Limb (tissue), 2 donors: ENCODE measurements at regions not wholly inside any gene's neighbourhood (a gene's known extent, or its start where the extent isn't known, plus 50 kb on each side); places are given as distances from the start of the nearest gene placed in this dataset.
A peak's percentile ranks its signal among the peaks of the same experiment; 100 is the strongest.
"Not testable (repeated sequence)": the region's sequence is repeated elsewhere in the genome, so short reads cannot be mapped to it uniquely, and the experiment has no call there.

Experiments used
- DNase-seq, 2 donors: peaks; one replicate each; pipeline ENCODE4 v3.0.0-alpha.2; 2016; ENCODE audit errors: extremely low spot score in 2 of 2

GRCh38 chr1:223022641-223023473, 120.2 kb downstream of the TLR5 start:
- peak; percentile 70 to 78 for DNase-seq

GRCh38 chr1:223023863-223024262, 119.2 kb downstream of the TLR5 start:
- no peak for DNase-seq

- DNase-seq, result not testable (repeated sequence)
Observed at GRCh38 chr1:223024486-223024885, 118.6 kb downstream of the TLR5 start.

- not testable (repeated sequence) for DNase-seq
Observed at GRCh38 chr1:223025190-223025734, 117.8 kb downstream of the TLR5 start.

DNA sequence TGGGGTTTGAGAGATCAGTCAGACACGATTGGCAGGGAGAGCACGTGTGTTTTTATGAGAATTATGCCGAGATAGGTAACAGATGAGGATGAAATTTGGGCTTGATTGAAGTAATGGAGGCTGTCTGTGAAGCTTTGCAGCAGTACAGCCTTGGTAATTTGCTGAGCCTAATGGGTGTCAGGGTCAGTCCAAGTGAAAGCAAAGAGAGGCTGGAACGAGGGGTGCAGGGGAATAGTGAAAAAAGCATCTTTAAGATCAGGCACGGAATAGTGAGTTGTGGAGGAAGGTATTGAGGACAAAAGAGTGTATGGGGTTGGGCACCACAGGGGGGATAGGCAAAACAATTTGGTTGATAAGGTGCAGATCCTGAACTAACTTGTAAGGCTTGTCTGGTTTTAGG, 116.4 kb downstream of the TLR5 start:
- not testable (repeated sequence) for DNase-seq

GRCh38 chr1:223029985-223030769, 112.9 kb downstream of the TLR5 start:
- DNase-seq, result no peak

- DNase-seq, result no peak
Observed at GRCh38 chr1:223030871-223031400, 112.1 kb downstream of the TLR5 start.

GRCh38 chr1:223031733-223032601, 111.1 kb downstream of the TLR5 start:
- peak in 1 of 2 donors; percentile 28 for DNase-seq

DNA sequence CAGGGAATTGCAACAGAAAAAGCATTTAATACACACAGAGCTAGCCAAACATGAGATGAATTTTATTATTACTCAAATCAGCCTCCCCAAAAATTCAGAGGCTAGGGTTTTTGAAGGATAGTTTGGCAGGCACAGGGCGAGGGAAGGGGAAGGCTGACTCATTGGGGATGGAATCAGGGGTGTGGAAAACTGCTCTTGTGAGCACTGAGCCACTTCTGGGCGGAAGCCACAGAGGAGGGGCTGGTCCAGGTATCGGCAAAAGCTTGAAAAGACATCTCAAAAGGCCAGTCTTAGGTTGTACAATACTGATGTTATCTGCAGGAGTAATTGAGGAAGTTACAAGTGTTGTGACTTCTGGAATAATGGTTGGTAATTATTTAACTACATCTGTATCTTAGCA, 109.4 kb downstream of the TLR5 start:
- no peak for DNase-seq

- DNase-seq, result no peak
Observed at GRCh38 chr1:223034270-223034798, 108.7 kb downstream of the TLR5 start.

GRCh38 chr1:223035724-223036478, 107.1 kb downstream of the TLR5 start:
- DNase-seq, result no peak

DNA sequence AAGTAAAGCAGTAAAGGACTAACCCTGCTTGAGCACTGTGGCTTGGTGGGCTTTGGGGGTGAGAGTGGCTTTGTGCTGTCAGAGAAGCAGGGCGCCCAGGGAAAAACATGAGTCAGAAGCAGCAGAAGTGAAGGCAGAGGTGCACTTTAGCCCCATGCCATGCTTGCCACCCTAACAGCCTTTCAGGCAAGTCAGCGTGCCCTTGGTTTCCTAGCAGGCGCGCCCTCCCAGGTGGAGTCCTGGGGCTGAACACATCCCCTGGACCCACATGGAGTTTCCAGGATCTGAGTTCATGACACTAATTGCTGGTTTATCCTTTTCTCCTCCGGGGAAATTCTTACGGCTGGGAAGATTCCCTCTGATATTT, 106.6 kb downstream of the TLR5 start:
- DNase-seq, result no peak

GRCh38 chr1:223037845-223038244, 105.2 kb downstream of the TLR5 start:
- no peak for DNase-seq

DNA sequence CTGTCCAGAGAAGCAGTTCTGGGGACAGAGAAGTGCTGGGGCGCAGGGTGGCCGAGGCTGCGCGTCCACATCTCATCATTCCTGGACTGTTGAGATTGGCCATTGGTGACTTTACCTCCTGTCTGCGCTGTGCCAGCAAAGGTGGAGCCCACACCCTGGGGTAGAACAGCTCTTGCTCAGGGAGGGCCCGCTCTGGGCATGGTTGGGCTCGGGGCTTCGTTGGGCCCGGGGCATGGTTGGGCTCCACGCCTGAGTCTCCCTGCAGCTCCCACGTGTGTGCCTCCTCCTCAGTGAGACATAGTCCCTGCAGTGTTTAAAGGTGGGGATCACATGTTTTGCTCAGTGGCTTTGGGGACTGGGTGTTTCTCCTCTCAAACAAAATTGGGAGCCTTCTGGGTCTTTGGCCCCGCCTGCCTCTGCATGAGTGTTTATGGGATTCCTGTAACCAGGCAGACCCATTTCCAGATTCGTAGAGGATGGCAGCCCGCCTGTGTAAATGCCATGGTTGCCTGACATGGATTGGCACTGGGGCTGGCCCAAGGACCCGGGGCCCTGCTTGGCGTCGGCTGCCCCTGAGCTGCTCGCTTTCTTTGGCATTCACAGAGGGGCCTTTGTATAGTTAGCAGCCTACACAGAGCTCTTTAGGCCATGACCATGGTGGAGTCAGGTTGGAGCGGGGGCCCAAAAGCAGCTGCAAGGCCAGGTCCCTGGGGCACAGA, 104.6 kb downstream of the TLR5 start:
- DNase-seq, result peak in 1 of 2 donors; percentile 47

DNA sequence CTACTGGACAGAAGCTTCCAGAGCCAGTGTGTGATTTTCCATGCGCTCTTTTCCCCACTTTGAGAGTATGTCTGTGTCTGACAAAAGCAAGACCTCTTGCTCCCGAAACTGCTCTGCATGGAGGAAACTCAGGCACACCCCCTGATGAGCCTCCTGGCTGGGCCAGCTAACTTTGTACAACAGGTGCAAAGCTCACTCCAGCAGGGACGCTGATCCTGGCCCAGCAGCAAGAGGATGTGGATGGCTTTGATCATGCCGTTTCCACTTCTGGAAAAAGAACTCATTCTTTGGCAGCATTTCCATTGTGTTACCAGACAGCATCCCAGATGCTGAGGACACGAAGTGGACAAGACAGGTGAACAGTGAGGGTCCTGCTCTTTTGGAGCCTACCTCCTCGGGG, 103.1 kb downstream of the TLR5 start:
- no peak for DNase-seq

DNA sequence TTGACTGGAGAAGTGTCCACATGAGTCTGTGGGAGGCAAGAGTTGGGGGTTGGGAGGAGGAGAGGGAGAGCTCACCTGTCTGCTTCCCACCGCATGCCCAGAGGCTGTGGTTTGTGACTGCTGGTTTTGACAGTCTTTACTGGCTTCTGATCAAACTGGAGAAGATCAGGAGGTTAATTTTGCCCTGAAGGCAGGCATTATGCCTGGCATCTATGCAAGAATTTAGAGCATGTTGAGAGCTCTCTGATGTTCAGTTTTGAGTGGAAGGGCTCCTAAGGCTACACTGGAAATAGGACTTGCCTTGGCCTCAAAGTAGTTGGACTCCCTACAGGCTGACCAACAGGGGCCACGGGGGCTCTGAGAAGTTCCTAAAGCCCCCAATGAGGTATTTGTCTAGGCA, 101.6 kb downstream of the TLR5 start:
- no peak for DNase-seq

GRCh38 chr1:223045164-223045957, 97.7 kb downstream of the TLR5 start:
- DNase-seq, result no peak

- no peak for DNase-seq
Observed at GRCh38 chr1:223046011-223046410, 97.0 kb downstream of the TLR5 start.

DNA sequence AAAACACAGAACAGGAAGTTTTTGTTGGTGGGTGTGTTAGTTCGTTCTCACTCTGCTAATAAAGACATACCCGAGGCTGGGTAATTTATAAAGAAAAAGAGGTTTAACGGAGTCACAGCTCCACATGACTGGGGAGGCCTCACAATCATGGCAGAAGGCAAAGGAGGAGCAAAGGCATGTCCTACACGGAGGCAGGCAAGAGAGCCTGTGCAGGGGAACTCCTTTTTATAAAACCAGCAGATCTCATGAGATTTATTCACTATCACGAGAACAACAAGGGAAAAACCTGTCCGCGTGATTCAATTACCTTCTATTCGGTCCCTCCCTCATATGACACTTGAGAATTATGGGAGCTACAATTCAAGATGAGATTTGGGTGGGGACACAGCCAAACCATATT, 96.6 kb downstream of the TLR5 start:
- DNase-seq, result not testable (repeated sequence)
